Limb (tissue), 2 donors: ENCODE measurements at regions not wholly inside any gene's neighbourhood (a gene's known extent, or its start where the extent isn't known, plus 50 kb on each side); places are given as distances from the start of the nearest gene placed in this dataset.
"Not testable (repeated sequence)": the region's sequence is repeated elsewhere in the genome, so short reads cannot be mapped to it uniquely, and the experiment has no call there.

Experiments used
- DNase-seq, 2 donors: peaks; one replicate each; pipeline ENCODE4 v3.0.0-alpha.2; 2016; ENCODE audit errors: extremely low spot score in 2 of 2

- peak in 1 of 2 donors; percentile 32 for DNase-seq
Measured at GRCh38 chr1:29682171-29682918, 446.0 kb downstream of the PTPRU start.

- DNase-seq: not testable (repeated sequence)
Measured at GRCh38 chr1:29681416-29681815, 445.1 kb downstream of the PTPRU start.

GRCh38 chr1:29679828-29680558 lies 443.7 kb downstream of the PTPRU start:
- DNase-seq: peak in 1 of 2 donors; percentile 14

- peak in 1 of 2 donors; percentile 15 for DNase-seq
Measured at GRCh38 chr1:29679316-29679715, 443.0 kb downstream of the PTPRU start.

- DNase-seq: peak; percentile 27 to 41
Measured at GRCh38 chr1:29677028-29678024, 441.0 kb downstream of the PTPRU start.

- DNase-seq: peak in 1 of 2 donors; percentile 4
Measured at GRCh38 chr1:29676496-29676895, 440.2 kb downstream of the PTPRU start.

- peak; percentile 50 to 78 for DNase-seq
Measured at GRCh38 chr1:29675481-29676263, 439.4 kb downstream of the PTPRU start.

- peak in 1 of 2 donors; percentile 17 for DNase-seq
Measured at GRCh38 chr1:29674627-29675326, 438.5 kb downstream of the PTPRU start.

- peak in 1 of 2 donors; percentile 14 for DNase-seq
Measured at GRCh38 chr1:29673669-29674626, 437.6 kb downstream of the PTPRU start.

GRCh38 chr1:29673228-29673500 lies 436.8 kb downstream of the PTPRU start:
- peak in 1 of 2 donors; percentile 8 for DNase-seq

- peak in 1 of 2 donors; percentile 4 for DNase-seq
Measured at GRCh38 chr1:29672416-29673227, 436.3 kb downstream of the PTPRU start.

GRCh38 chr1:29671446-29672356 lies 435.4 kb downstream of the PTPRU start:
- peak in 1 of 2 donors; percentile 21 for DNase-seq

- peak in 1 of 2 donors; percentile 21 for DNase-seq
Measured at GRCh38 chr1:29670752-29671151, 434.4 kb downstream of the PTPRU start.

GRCh38 chr1:29669912-29670311 lies 433.6 kb downstream of the PTPRU start:
- DNase-seq: peak in 1 of 2 donors; percentile 7

- peak in 1 of 2 donors; percentile 4 for DNase-seq
Measured at GRCh38 chr1:29669158-29669871, 433.0 kb downstream of the PTPRU start.

- DNase-seq: peak in 1 of 2 donors; percentile 12
Measured at GRCh38 chr1:29668551-29669157, 432.3 kb downstream of the PTPRU start.
